ENCODE measurements at regions not wholly inside any gene's neighbourhood (a gene's known extent, or its start where the extent isn't known, plus 50 kb on each side); places are given as distances from the start of the nearest gene placed in this dataset.

DNA sequence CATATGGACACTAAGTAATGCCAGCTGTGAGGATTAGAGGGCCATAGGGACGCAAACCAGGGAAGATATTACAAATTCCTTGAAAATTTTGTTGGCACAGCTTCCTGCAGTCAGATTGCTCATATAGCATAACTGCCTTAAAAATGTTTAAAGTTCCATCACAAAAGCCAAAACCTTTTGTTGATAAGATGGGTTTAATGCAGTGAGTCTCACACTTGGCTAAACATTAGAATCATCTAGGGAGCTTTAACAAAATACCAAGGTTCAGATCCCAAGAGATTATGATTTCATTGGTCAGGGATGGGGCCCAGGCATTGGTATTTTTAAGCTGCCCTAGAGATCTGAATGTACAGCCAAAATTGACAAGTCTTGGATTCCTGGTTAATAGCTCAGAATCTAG is 376.5 kb upstream of the MAD2L1 start:
- TF ChIP-seq CTCF (IDR thresholded peaks at IDR 0.05) = no peak
- TF ChIP-seq POLR2A (IDR thresholded peaks at IDR 0.05) = no peak
